ENCODE measurements at regions not wholly inside any gene's neighbourhood (a gene's known extent, or its start where the extent isn't known, plus 50 kb on each side); places are given as distances from the start of the nearest gene placed in this dataset.

DNA sequence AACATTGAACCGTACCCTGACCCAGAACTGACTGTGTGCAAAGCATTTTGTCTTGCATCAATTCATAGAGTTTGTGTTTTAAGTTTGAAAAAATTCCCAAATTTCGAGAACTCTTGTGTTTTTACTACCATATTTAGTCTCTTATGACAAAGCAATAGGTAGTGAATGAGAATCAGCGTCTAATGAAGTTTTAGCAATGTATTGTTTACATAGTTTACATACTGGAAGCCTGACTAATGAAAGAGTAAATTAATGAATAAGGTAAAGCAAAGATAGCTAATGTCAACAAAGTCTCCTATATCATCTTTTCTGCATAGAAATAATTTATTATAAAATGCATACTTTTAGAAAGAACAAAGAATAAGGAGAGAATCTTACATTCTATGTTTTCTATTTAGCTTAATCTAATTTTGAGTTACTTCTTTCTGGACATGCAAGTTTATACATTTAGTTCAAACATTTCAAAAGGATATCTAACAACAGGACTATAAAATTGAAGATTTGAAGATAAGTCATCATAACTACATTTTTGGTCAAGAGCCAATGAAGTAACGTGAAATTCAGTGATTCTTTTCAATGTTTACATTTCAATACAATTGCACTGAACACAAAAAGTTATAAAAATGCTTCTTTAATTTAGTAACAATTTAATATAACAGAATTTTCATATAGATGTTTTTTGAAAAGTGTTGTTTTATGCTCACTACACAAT lies 1943.7 kb downstream of the NCAM2 start:
- Mint-ChIP-seq H3K9me3 (ENCODE audit: low read depth, unreplicated experiment) (peaks cover 3% of the 10 kb centered on the region), H3K4me1 (ENCODE audit: low read depth, unreplicated experiment) (no peaks in the 10 kb centered on the region), H3K27ac (ENCODE audit: unreplicated experiment) (no peak overlapping the region), H3K4me3 (ENCODE audit: low read depth, unreplicated experiment) (no peak overlapping the region), H3K27me3 (ENCODE audit: unreplicated experiment) (no peaks in the 10 kb centered on the region), H3K36me3 (ENCODE audit: insufficient read depth, unreplicated experiment) (no peaks in the 10 kb centered on the region)
- DNase-seq = no peak
- no TSS peak for BruUV-seq (replicated peaks)
- no peak for TF ChIP-seq CTCF (IDR thresholded peaks at IDR 0.05; ENCODE audit: unreplicated experiment)
- intact Hi-C loops (cut with micrococcal nuclease; ENCODE audit: unreplicated experiment) = no loop called here
- CTCF ChIA-PET = no interaction called here

- Mint-ChIP-seq H3K36me3 (ENCODE audit: insufficient read depth, unreplicated experiment) (no peaks in the 10 kb centered on the region), H3K27me3 (ENCODE audit: unreplicated experiment) (no peaks in the 10 kb centered on the region), H3K27ac (ENCODE audit: unreplicated experiment) (no peak overlapping the region), H3K4me1 (ENCODE audit: low read depth, unreplicated experiment) (no peaks in the 10 kb centered on the region), H3K9me3 (ENCODE audit: low read depth, unreplicated experiment) (peaks cover 9% of the 10 kb centered on the region), H3K4me3 (ENCODE audit: low read depth, unreplicated experiment) (no peak overlapping the region)
- CTCF ChIA-PET = no interaction called here
- BruUV-seq (replicated peaks) = no TSS peak
- TF ChIP-seq CTCF (IDR thresholded peaks at IDR 0.05; ENCODE audit: unreplicated experiment) = no peak
- no peak for DNase-seq
- intact Hi-C loops (cut with micrococcal nuclease; ENCODE audit: unreplicated experiment) = no loop called here
Observed at GRCh38 chr21:22955559-22955958, 1957.3 kb downstream of the NCAM2 start.

- Mint-ChIP-seq H3K27ac (ENCODE audit: unreplicated experiment) (no peak overlapping the region), H3K27me3 (ENCODE audit: unreplicated experiment) (no peaks in the 10 kb centered on the region), H3K4me1 (ENCODE audit: low read depth, unreplicated experiment) (no peaks in the 10 kb centered on the region), H3K4me3 (ENCODE audit: low read depth, unreplicated experiment) (no peak overlapping the region), H3K36me3 (ENCODE audit: insufficient read depth, unreplicated experiment) (no peaks in the 10 kb centered on the region), H3K9me3 (ENCODE audit: low read depth, unreplicated experiment) (peaks cover 18% of the 10 kb centered on the region)
- intact Hi-C loops (cut with micrococcal nuclease; ENCODE audit: unreplicated experiment) = no loop called here
- no peak for TF ChIP-seq CTCF (IDR thresholded peaks at IDR 0.05; ENCODE audit: unreplicated experiment)
- CTCF ChIA-PET = no interaction called here
- DNase-seq = no peak
- no TSS peak for BruUV-seq (replicated peaks)
Observed at GRCh38 chr21:22961258-22961657, 1963.0 kb downstream of the NCAM2 start.

DNA sequence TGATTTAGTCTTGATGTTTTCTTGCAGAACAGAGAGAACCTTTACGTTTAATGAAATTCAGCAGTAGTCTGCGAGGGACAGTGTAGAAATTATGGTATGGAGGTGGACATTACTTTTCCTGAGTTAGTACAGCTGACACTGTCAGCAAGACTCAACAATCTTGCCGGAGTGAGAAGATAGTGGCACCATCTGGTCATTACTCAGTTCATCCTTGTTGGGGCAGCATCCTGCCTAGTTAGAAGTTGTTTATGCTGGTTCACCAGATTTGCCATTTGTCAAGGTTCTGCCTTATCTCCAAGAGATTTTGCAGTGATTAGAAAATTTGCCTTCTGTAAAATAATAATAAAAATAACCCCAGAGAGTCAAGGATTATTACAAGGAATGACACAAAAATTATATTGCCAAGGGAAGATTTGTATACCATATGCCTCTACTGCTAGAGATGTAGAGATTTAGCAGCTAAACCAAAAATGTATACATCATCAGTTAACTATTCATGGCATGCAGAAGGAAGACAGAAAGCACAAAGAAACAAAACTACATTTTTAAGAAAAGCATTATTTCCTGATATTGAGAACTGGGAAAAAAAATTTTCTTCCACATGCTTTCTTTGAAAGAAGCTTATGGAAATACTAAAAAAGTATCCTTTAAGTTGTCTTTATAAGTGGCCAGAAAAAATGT lies 1967.4 kb downstream of the NCAM2 start:
- H3K36me3 Mint-ChIP-seq (ENCODE audit: insufficient read depth, unreplicated experiment) = no peaks in the 10 kb centered on the region
- H3K27ac Mint-ChIP-seq (ENCODE audit: unreplicated experiment) = no peak overlapping the region

More for the DNA sequence above, 1967.4 kb downstream of the NCAM2 start:
- no peak for TF ChIP-seq CTCF (IDR thresholded peaks at IDR 0.05; ENCODE audit: unreplicated experiment)
- CTCF ChIA-PET = no interaction called here
- DNase-seq = no peak
- no TSS peak for BruUV-seq (replicated peaks)
- Mint-ChIP-seq H3K9me3 (ENCODE audit: low read depth, unreplicated experiment) (peaks cover 16% of the 10 kb centered on the region), H3K4me1 (ENCODE audit: low read depth, unreplicated experiment) (no peaks in the 10 kb centered on the region), H3K27me3 (ENCODE audit: unreplicated experiment) (no peaks in the 10 kb centered on the region), H3K4me3 (ENCODE audit: low read depth, unreplicated experiment) (no peak overlapping the region)
- intact Hi-C loops (cut with micrococcal nuclease; ENCODE audit: unreplicated experiment) = no loop called here

Data from Calu3 (cell line).